MM.1S (cell line): ENCODE measurements at regions not wholly inside any gene's neighbourhood (a gene's known extent, or its start where the extent isn't known, plus 50 kb on each side); places are given as distances from the start of the nearest gene placed in this dataset.
"Not testable (repeated sequence)": the region's sequence is repeated elsewhere in the genome, so short reads cannot be mapped to it uniquely, and the experiment has no call there.

Experiments used
- DNase-seq: peaks from one replicate; pipeline ENCODE4 v3.0.0-alpha.2; 2015
- H2AFZ ChIP-seq: fragments of 300-600 bp; sonication (generic); 2 replicates; pipeline ENCODE4 v1.6.0; 2016; ENCODE audit warnings: antibody characterized with exemption, low read length
- H3F3A ChIP-seq: fragments of 300-600 bp; sonication (generic); 2 replicates; pipeline ENCODE4 v1.6.1; 2016; ENCODE audit warnings: mild to moderate bottlenecking, antibody characterized with exemption, low read length, moderate library complexity, mixed read lengths; ENCODE audit not compliant: insufficient read depth
- H3K27ac ChIP-seq: fragments of 300-600 bp; sonication (generic); 2 replicates; pipeline ENCODE4 v1.5.1; 2016; ENCODE audit warnings: mild to moderate bottlenecking, low read length
- H3K27me3 ChIP-seq: fragments of 300-600 bp; sonication (generic); replicated peaks from 2 replicates; pipeline ENCODE4 v1.6.0; 2016; ENCODE audit warnings: low read length; ENCODE audit not compliant: insufficient read depth
- H3K36me3 ChIP-seq: fragments of 300-600 bp; sonication (generic); replicated peaks from 2 replicates; pipeline ENCODE4 v1.6.1; 2016; ENCODE audit warnings: mild to moderate bottlenecking, low read length, mixed read lengths; ENCODE audit not compliant: insufficient read depth
- H3K4me1 ChIP-seq: fragments of 300-600 bp; sonication (generic); 2 replicates; pipeline ENCODE4 v1.6.1; 2016; ENCODE audit warnings: low read length, mixed read lengths
- H3K4me2 ChIP-seq: fragments of 300-600 bp; sonication (generic); 2 replicates; pipeline ENCODE4 v1.6.0; 2016; ENCODE audit warnings: low read depth, low read length
- H3K4me3 ChIP-seq: fragments of 300-600 bp; sonication (generic); 2 replicates; pipeline ENCODE4 v1.5.1; 2016; ENCODE audit warnings: low read length, mixed read lengths
- H3K79me2 ChIP-seq: fragments of 300-600 bp; sonication (generic); 2 replicates; pipeline ENCODE4 v1.6.1; 2016; ENCODE audit warnings: mixed run types, low read length, mixed read lengths
- H3K9ac ChIP-seq: fragments of 300-600 bp; sonication (generic); 2 replicates; pipeline ENCODE4 v1.6.1; 2016; ENCODE audit warnings: low read length, mixed read lengths
- H3K9me2 ChIP-seq: fragments of 300-600 bp; sonication (generic); replicated peaks from 2 replicates; pipeline ENCODE4 v1.6.1; 2016; ENCODE audit warnings: mild to moderate bottlenecking, low read length, mixed read lengths; ENCODE audit not compliant: insufficient read depth
- H3K9me3 ChIP-seq: fragments of 300-600 bp; sonication (generic); replicated peaks from 2 replicates; pipeline ENCODE4 v1.6.1; 2016; ENCODE audit warnings: mild to moderate bottlenecking, low read length, mixed read lengths; ENCODE audit not compliant: insufficient read depth
- H4K20me1 ChIP-seq: fragments of 300-600 bp; sonication (generic); 2 replicates; pipeline ENCODE4 v1.6.1; 2016; ENCODE audit warnings: mild to moderate bottlenecking, low read length, moderate library complexity, mixed read lengths; ENCODE audit not compliant: insufficient read depth
- CTCF ChIP-seq: fragments of 300-600 bp; sonication (generic); IDR thresholded peaks from 2 replicates; pipeline ENCODE4 v1.5.1; 2016; ENCODE audit warnings: antibody characterized with exemption, low read length, mixed read lengths
- EZH2 ChIP-seq: fragments of 300-600 bp; sonication (generic); optimal IDR thresholded peaks from 2 replicates; pipeline ENCODE3; 2017; ENCODE audit warnings: low read depth, mild to moderate bottlenecking, antibody characterized with exemption, low read length, mixed read lengths
- EZH2phosphoT487 ChIP-seq: fragments of 300-600 bp; sonication (generic); IDR thresholded peaks from 2 replicates; pipeline ENCODE4 v1.6.1; 2018; ENCODE audit warnings: antibody characterized with exemption, low read length

- Histone ChIP-seq H3F3A (no peaks in the 10 kb centered on the region), H3K9ac (no peak overlapping the region), H3K27me3 (no peaks in the 10 kb centered on the region), H3K4me2 (no peak overlapping the region), H4K20me1 (no peaks in the 10 kb centered on the region), H3K4me1 (no peaks in the 10 kb centered on the region), H3K4me3 (no peak overlapping the region), H3K27ac (no peak overlapping the region), H3K79me2 (no peaks in the 10 kb centered on the region), H2AFZ (no peak overlapping the region), H3K9me3 (no peaks in the 10 kb centered on the region), H3K9me2 (no peaks in the 10 kb centered on the region), H3K36me3 (no peaks in the 10 kb centered on the region)
- no peak for DNase-seq
- TF ChIP-seq CTCF (no peak), EZH2 (no peak), EZH2phosphoT487 (no peak)
These were observed 89.5 kb upstream of the LCORL start for GRCh38 chr4:18111081-18111480.

GRCh38 chr4:18110099-18110498, 88.5 kb upstream of the LCORL start:
- H3K9me2 ChIP-seq, result no peaks in the 10 kb centered on the region
- no peak overlapping the region for H3K9ac ChIP-seq
- no peak overlapping the region for H3K27ac ChIP-seq
- H3K4me1 ChIP-seq, result peaks cover 3% of the 10 kb centered on the region; the same call in 1 of the 2 replicates
- no peak overlapping the region for H3K4me2 ChIP-seq
- no peak overlapping the region for H2AFZ ChIP-seq
- no peak for DNase-seq
- H3K27me3 ChIP-seq, result no peaks in the 10 kb centered on the region
- H4K20me1 ChIP-seq, result no peaks in the 10 kb centered on the region
- no peaks in the 10 kb centered on the region for H3K9me3 ChIP-seq
- no peaks in the 10 kb centered on the region for H3K79me2 ChIP-seq
- H3K4me3 ChIP-seq, result no peak overlapping the region
- H3F3A ChIP-seq, result no peaks in the 10 kb centered on the region
- no peak for TF ChIP-seq CTCF
- no peak for TF ChIP-seq EZH2phosphoT487
- no peak for TF ChIP-seq EZH2
- H3K36me3 ChIP-seq, result no peaks in the 10 kb centered on the region

GRCh38 chr4:18109676-18110075, 88.1 kb upstream of the LCORL start:
- H3K27ac ChIP-seq, result no peak overlapping the region
- H3K27me3 ChIP-seq, result no peaks in the 10 kb centered on the region
- H3K79me2 ChIP-seq, result no peaks in the 10 kb centered on the region
- H4K20me1 ChIP-seq, result no peaks in the 10 kb centered on the region
- no peak overlapping the region for H3K4me3 ChIP-seq
- no peaks in the 10 kb centered on the region for H3K9me3 ChIP-seq
- no peaks in the 10 kb centered on the region for H3K36me3 ChIP-seq
- no peaks in the 10 kb centered on the region for H3K9me2 ChIP-seq
- no peak overlapping the region for H3K9ac ChIP-seq
- H3F3A ChIP-seq, result no peaks in the 10 kb centered on the region
- peaks cover 3% of the 10 kb centered on the region; the same call in 1 of the 2 replicates for H3K4me1 ChIP-seq
- no peak for TF ChIP-seq CTCF
- TF ChIP-seq EZH2phosphoT487, result no peak
- no peak for TF ChIP-seq EZH2
- DNase-seq, result no peak
- no peak overlapping the region for H3K4me2 ChIP-seq
- H2AFZ ChIP-seq, result no peak overlapping the region

DNA sequence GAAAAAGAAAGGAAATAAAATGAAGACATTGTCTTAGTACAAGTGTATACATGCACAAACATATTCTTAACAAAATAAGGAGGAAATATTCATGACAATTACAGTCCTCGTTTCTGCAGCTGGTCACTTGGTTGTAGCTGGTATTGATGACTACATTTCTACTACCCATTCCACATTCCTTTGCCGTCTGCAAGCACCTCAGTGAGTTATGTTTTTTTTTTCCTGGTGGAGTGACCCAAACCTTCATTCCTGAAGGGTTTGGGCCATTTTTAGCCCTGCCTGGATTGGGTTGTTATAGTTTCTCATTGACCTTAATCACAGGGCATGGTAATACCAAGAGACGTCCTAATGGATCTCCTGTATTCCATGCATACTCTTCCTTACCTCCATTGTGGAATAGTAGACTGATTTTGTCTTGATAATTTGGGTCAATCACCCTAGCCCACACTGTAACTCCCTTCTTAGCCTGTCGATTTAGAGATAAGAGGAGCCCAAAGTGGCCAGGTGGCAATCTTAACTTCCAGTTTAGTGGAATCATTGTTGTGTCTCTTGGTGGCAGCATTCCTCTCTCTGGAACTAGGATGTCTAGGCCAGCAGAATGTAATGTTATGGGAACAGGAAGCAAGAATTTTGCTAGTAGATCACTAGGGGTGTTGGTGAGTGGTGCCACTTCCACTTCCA, 86.4 kb upstream of the LCORL start:
- H3K79me2 ChIP-seq, H3K27me3 ChIP-seq, H3F3A ChIP-seq, H3K4me3 ChIP-seq, H3K9ac ChIP-seq, H3K27ac ChIP-seq, H3K9me2 ChIP-seq, H4K20me1 ChIP-seq, H2AFZ ChIP-seq, H3K36me3 ChIP-seq, H3K4me1 ChIP-seq, H3K4me2 ChIP-seq, DNase-seq, H3K9me3 ChIP-seq: not testable (repeated sequence)
